Neural cell (in vitro differentiated cells): ENCODE measurements at regions not wholly inside any gene's neighbourhood (a gene's known extent, or its start where the extent isn't known, plus 50 kb on each side); places are given as distances from the start of the nearest gene placed in this dataset.

Source experiments
- H2AFZ ChIP-seq: fragments of 200-600, 300-800 bp; sonication (generic), shearing (Covaris generic); 2 replicates; pipeline ENCODE4 v1.6.0; 2014; ENCODE audit warnings: low read depth, mild to moderate bottlenecking, antibody characterized with exemption, low read length, moderate library complexity
- H3F3A ChIP-seq: fragments of 200-600 bp; shearing (Covaris generic); 2 replicates; pipeline ENCODE4 v1.6.1; 2016; ENCODE audit warnings: mild to moderate bottlenecking, moderate library complexity, mixed read lengths, antibody characterized with exemption, low read length; ENCODE audit not compliant: insufficient read depth, poor library complexity, severe bottlenecking
- H3K27ac ChIP-seq: fragments of 200-600, 300-800 bp; sonication (generic), shearing (Covaris generic); 2 replicates; pipeline ENCODE4 v1.5.1; 2014; ENCODE audit warnings: mild to moderate bottlenecking, low read length, moderate library complexity
- H3K27me3 ChIP-seq: fragments of 300-800, 200-600 bp; sonication (generic), shearing (Covaris generic); 2 replicates; pipeline ENCODE4 v1.6.0; 2014; ENCODE audit warnings: mild to moderate bottlenecking, low read depth, low read length, moderate library complexity; ENCODE audit not compliant: insufficient read depth
- H3K36me3 ChIP-seq: fragments of 300-800, 200-600 bp; sonication (generic), shearing (Covaris generic); 2 replicates; pipeline ENCODE4 v1.5.1; 2014; ENCODE audit warnings: mild to moderate bottlenecking, antibody characterized with exemption, low read length, moderate library complexity; ENCODE audit not compliant: insufficient read depth
- H3K4me2 ChIP-seq: fragments of 300-800, 200-600 bp; sonication (generic), shearing (Covaris generic); 2 replicates; pipeline ENCODE4 v1.6.0; 2014; ENCODE audit warnings: mild to moderate bottlenecking, low read length
- H3K4me3 ChIP-seq: fragments of 300-800, 200-600 bp; sonication (generic), shearing (Covaris generic); 2 replicates; pipeline ENCODE4 v1.5.1; 2014; ENCODE audit warnings: mild to moderate bottlenecking, low read length, moderate library complexity
- H3K79me2 ChIP-seq: fragments of 200-600 bp; shearing (Covaris generic); replicated peaks from 2 replicates; pipeline ENCODE4 v1.6.0; 2014; ENCODE audit warnings: mild to moderate bottlenecking, low read length, moderate library complexity; ENCODE audit not compliant: insufficient read depth
- H3K9ac ChIP-seq: fragments of 300-800, 200-600 bp; sonication (generic), shearing (Covaris generic); 2 replicates; pipeline ENCODE4 v1.6.1; 2016; ENCODE audit warnings: mild to moderate bottlenecking, low read length, mixed read lengths
- H3K9me2 ChIP-seq: fragments of 200-600 bp; shearing (Covaris generic); 2 replicates; pipeline ENCODE4 v1.6.1; 2016; ENCODE audit warnings: mild to moderate bottlenecking, low read length, mixed read lengths; ENCODE audit not compliant: insufficient read depth
- H3K9me3 ChIP-seq: fragments of 200-600, 300-800 bp; sonication (generic), shearing (Covaris generic); 2 replicates; pipeline ENCODE4 v1.6.1; 2016; ENCODE audit warnings: mild to moderate bottlenecking, mixed run types, low read length, moderate library complexity, mixed read lengths
- H4K20me1 ChIP-seq: fragments of 200-600 bp; shearing (Covaris generic); 2 replicates; pipeline ENCODE4 v1.6.1; 2016; ENCODE audit warnings: mild to moderate bottlenecking, mixed run types; ENCODE audit not compliant: insufficient read depth
- EP300 ChIP-seq: fragments of 450-650 bp; conservative IDR thresholded peaks from 2 replicates; pipeline ENCODE4 v1.6.1; 2014; ENCODE audit warnings: antibody characterized with exemption, mild to moderate bottlenecking, moderate library complexity; ENCODE audit not compliant: poor library complexity, severe bottlenecking
- EZH2 ChIP-seq: fragments of 200-600, 300-800 bp; shearing (Covaris generic), sonication (generic); IDR thresholded peaks from 2 replicates; pipeline ENCODE4 v1.6.1; 2014; ENCODE audit warnings: antibody characterized with exemption, low read length, borderline replicate concordance, mild to moderate bottlenecking; ENCODE audit not compliant: insufficient read depth, poor library complexity, severe bottlenecking
- MXI1 ChIP-seq: fragments of 450-650 bp; conservative IDR thresholded peaks from 2 replicates; pipeline ENCODE4 v1.6.1; 2014; ENCODE audit warnings: antibody characterized with exemption, mild to moderate bottlenecking; ENCODE audit not compliant: poor library complexity, severe bottlenecking
- POLR2AphosphoS5 ChIP-seq: IDR thresholded peaks from 2 replicates; pipeline ENCODE4 v1.6.1; 2012
- RAD21 ChIP-seq: fragments of 450-650 bp; conservative IDR thresholded peaks from 2 replicates; pipeline ENCODE4 v1.6.1; 2014; ENCODE audit warnings: antibody characterized with exemption, mild to moderate bottlenecking, moderate library complexity
- SMC3 ChIP-seq: fragments of 450-650 bp; conservative IDR thresholded peaks from 2 replicates; pipeline ENCODE4 v1.6.1; 2014; ENCODE audit warnings: antibody characterized with exemption, mild to moderate bottlenecking, moderate library complexity; ENCODE audit not compliant: poor library complexity
- TAF1 ChIP-seq: IDR thresholded peaks from 2 replicates; pipeline ENCODE4 v1.6.1; 2012; ENCODE audit warnings: low read depth
- TF ChIP-seq, protein P1 (sequence below): fragments of 450-650 bp; IDR thresholded peaks from 2 replicates; pipeline ENCODE4 v1.5.1; 2014; ENCODE audit warnings: antibody characterized with exemption, mild to moderate bottlenecking, moderate library complexity; ENCODE audit not compliant: poor library complexity, severe bottlenecking
- TF ChIP-seq, protein P2 (sequence below): IDR thresholded peaks from 2 replicates; pipeline ENCODE4 v1.6.1; 2012; ENCODE audit warnings: borderline replicate concordance

DNA sequence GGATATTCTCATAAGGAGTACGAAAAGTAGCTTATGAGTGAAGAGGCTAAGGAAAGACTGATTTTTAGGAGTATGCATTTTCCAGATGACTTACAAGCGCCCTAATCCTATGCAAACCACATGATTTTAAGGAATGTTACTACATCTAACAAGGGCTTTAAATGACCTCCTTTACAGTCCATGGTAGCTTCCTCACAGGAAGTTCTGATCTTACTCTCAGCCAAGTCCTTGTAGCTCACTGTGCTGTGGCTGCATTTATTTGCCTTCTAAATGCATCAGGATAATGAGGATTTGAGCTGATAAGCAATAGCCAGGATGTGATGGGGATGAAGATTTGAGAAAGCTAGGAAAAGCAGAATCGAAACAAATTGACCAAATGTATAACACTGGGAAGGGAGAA, 896.0 kb downstream of the MCTP2 start:
- TF ChIP-seq POLR2AphosphoS5 (no peak), EZH2 (no peak)
- TF ChIP-seq, protein P1, sequence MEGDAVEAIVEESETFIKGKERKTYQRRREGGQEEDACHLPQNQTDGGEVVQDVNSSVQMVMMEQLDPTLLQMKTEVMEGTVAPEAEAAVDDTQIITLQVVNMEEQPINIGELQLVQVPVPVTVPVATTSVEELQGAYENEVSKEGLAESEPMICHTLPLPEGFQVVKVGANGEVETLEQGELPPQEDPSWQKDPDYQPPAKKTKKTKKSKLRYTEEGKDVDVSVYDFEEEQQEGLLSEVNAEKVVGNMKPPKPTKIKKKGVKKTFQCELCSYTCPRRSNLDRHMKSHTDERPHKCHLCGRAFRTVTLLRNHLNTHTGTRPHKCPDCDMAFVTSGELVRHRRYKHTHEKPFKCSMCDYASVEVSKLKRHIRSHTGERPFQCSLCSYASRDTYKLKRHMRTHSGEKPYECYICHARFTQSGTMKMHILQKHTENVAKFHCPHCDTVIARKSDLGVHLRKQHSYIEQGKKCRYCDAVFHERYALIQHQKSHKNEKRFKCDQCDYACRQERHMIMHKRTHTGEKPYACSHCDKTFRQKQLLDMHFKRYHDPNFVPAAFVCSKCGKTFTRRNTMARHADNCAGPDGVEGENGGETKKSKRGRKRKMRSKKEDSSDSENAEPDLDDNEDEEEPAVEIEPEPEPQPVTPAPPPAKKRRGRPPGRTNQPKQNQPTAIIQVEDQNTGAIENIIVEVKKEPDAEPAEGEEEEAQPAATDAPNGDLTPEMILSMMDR: no peak
- TF ChIP-seq, protein P2, sequence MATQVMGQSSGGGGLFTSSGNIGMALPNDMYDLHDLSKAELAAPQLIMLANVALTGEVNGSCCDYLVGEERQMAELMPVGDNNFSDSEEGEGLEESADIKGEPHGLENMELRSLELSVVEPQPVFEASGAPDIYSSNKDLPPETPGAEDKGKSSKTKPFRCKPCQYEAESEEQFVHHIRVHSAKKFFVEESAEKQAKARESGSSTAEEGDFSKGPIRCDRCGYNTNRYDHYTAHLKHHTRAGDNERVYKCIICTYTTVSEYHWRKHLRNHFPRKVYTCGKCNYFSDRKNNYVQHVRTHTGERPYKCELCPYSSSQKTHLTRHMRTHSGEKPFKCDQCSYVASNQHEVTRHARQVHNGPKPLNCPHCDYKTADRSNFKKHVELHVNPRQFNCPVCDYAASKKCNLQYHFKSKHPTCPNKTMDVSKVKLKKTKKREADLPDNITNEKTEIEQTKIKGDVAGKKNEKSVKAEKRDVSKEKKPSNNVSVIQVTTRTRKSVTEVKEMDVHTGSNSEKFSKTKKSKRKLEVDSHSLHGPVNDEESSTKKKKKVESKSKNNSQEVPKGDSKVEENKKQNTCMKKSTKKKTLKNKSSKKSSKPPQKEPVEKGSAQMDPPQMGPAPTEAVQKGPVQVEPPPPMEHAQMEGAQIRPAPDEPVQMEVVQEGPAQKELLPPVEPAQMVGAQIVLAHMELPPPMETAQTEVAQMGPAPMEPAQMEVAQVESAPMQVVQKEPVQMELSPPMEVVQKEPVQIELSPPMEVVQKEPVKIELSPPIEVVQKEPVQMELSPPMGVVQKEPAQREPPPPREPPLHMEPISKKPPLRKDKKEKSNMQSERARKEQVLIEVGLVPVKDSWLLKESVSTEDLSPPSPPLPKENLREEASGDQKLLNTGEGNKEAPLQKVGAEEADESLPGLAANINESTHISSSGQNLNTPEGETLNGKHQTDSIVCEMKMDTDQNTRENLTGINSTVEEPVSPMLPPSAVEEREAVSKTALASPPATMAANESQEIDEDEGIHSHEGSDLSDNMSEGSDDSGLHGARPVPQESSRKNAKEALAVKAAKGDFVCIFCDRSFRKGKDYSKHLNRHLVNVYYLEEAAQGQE: no peak
- Histone ChIP-seq H3K36me3 (no peaks in the 10 kb centered on the region), H3K27me3 (no peaks in the 10 kb centered on the region), H4K20me1 (no peaks in the 10 kb centered on the region), H3K9ac (no peak overlapping the region), H2AFZ (no peak overlapping the region), H3K79me2 (no peaks in the 10 kb centered on the region), H3K9me2 (no peaks in the 10 kb centered on the region), H3K4me2 (no peak overlapping the region), H3K27ac (no peak overlapping the region), H3F3A (no peaks in the 10 kb centered on the region), H3K9me3 (no peaks in the 10 kb centered on the region), H3K4me3 (no peak overlapping the region)

DNA sequence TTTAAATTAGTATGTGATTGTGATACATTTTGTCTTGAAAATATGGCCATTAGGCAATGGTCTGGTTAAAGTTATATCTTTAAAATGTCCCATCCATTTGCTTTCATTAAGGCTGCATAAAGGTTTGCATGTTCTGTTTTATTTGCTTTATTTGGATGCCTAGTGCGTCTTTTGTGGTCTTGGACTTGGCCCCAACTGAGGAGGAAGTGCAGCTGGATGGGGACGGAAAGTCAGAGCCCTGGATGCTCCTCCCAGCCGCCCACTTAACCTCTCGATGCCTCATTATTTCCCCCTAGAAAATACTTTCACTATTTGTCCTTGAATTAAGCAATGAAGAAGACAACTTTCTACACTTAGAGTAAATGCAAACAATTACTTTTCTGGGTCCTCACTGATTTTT, 898.2 kb downstream of the MCTP2 start:
- no peak for TF ChIP-seq TAF1
- TF ChIP-seq EZH2: no peak
- TF ChIP-seq MXI1: no peak
- no peak for TF ChIP-seq EP300
- TF ChIP-seq, protein P1: no peak
- no peak for TF ChIP-seq RAD21
- TF ChIP-seq, protein P2: no peak
- TF ChIP-seq SMC3: no peak
- TF ChIP-seq POLR2AphosphoS5: no peak
- H3K9me2 ChIP-seq: no peaks in the 10 kb centered on the region
- H3K79me2 ChIP-seq: no peaks in the 10 kb centered on the region
- H3K9me3 ChIP-seq: no peaks in the 10 kb centered on the region
- H2AFZ ChIP-seq: no peak overlapping the region
- no peak overlapping the region for H3K27ac ChIP-seq
- H4K20me1 ChIP-seq: no peaks in the 10 kb centered on the region
- no peak overlapping the region for H3K4me2 ChIP-seq
- H3K27me3 ChIP-seq: no peaks in the 10 kb centered on the region
- no peak overlapping the region for H3K4me3 ChIP-seq
- no peaks in the 10 kb centered on the region for H3F3A ChIP-seq
- no peak overlapping the region for H3K9ac ChIP-seq
- H3K36me3 ChIP-seq: no peaks in the 10 kb centered on the region
